Esophagus muscularis mucosa (tissue), 4 donors: ENCODE measurements at regions not wholly inside any gene's neighbourhood (a gene's known extent, or its start where the extent isn't known, plus 50 kb on each side); places are given as distances from the start of the nearest gene placed in this dataset.

Experiments
- DNase-seq: peaks from one replicate; pipeline ENCODE4 v3.0.0-alpha.2; 2017; ENCODE audit errors: extremely low spot score
- H3K27ac ChIP-seq, 4 donors: fragments of 200-600 bp; sonication (generic); replicated peaks in 1 of 4; 1 replicate in 3 of 4; 2 replicates in 1 of 4; pipeline ENCODE4 v1.5.1; 2016 to 2019; ENCODE audit warnings: mild to moderate bottlenecking in 1 of 4
- H3K27me3 ChIP-seq, 4 donors: fragments of 200-600 bp; sonication (generic); one replicate each; pipeline versions ENCODE4 v1.5.1 to v1.6.0; 2016 to 2019
- H3K36me3 ChIP-seq, 4 donors: fragments of 200-600 bp; sonication (generic); one replicate each; pipeline ENCODE4 v1.5.1; 2016 to 2019
- H3K4me1 ChIP-seq, 4 donors: fragments of 200-600 bp; sonication (generic); one replicate each; pipeline ENCODE4 v1.5.1; 2016 to 2019
- H3K4me3 ChIP-seq, 4 donors: fragments of 200-600 bp; sonication (generic); 1 replicate in 2 of 4; 2 replicates in 2 of 4; pipeline ENCODE4 v1.5.1; 2016 to 2019; ENCODE audit warnings: mild to moderate bottlenecking in 4 of 4, moderate library complexity in 1 of 4
- H3K9me3 ChIP-seq, 4 donors: fragments of 200-600 bp; sonication (generic); 1 replicate in 3 of 4; 2 replicates in 1 of 4; pipeline ENCODE4 v1.5.1; 2016 to 2019
- CTCF ChIP-seq, 3 experiments: fragments of 200-600 bp in 2 of 3; fragments of 450-650 bp in 1 of 3; sonication (generic) in 2 of 3; IDR thresholded peaks; one replicate each; pipeline ENCODE4 v1.5.1; 2017 to 2019; ENCODE audit warnings: antibody characterized with exemption in 3 of 3, mild to moderate bottlenecking in 2 of 3, moderate library complexity in 1 of 3
- EP300 ChIP-seq: sonication (generic); formaldehyde crosslinking; IDR thresholded peaks from one replicate; pipeline ENCODE4 v1.6.1; 2017; ENCODE audit warnings: antibody characterized with exemption
- POLR2A ChIP-seq: fragments of 450-650 bp; IDR thresholded peaks from one replicate; pipeline ENCODE4 v1.6.1; 2017; ENCODE audit warnings: antibody characterized with exemption, moderate library complexity, mild to moderate bottlenecking, low read depth
- POLR2AphosphoS5 ChIP-seq, 2 donors: sonication (generic); formaldehyde crosslinking; IDR thresholded peaks; one replicate each; pipeline ENCODE4 v1.6.1; 2017; ENCODE audit warnings: antibody characterized with exemption in 2 of 2
- WGBS: methylation state at CpG from one replicate; pipeline ENCODE4 v1.1.5; 2018; 5-methylcytosine and 5-hydroxymethylcytosine counted together
- intact Hi-C: fragments of 100-400 bp; cut with DNase I; formaldehyde crosslinking; loops from one replicate; pipeline ENCODE4 v1.15.1; 2023

GRCh38 chr22:48240935-48241230, 1478.4 kb downstream of the TBC1D22A start:
- no peak for DNase-seq
- peaks cover 0 to 51% (median 0%) of the 10 kb centered on the region in 4 donors for H3K27me3 ChIP-seq
- H3K9me3 ChIP-seq: no peaks in the 10 kb centered on the region
- TF ChIP-seq EP300 (no peak), POLR2AphosphoS5 (IDR thresholded peaks at IDR 0.05) (no peak), POLR2A (no peak), CTCF (IDR thresholded peaks at IDR 0.05) (no peak)
- no peak overlapping the region for H3K4me3 ChIP-seq
- 88% methylated on average over 8 of the region's 8 CpGs for WGBS
- no peak overlapping the region for H3K27ac ChIP-seq
- intact Hi-C loops: no loop called here
- no peaks in the 10 kb centered on the region for H3K36me3 ChIP-seq
- H3K4me1 ChIP-seq: no peaks in the 10 kb centered on the region

GRCh38 chr22:48240148-48240934, 1477.9 kb downstream of the TBC1D22A start:
- intact Hi-C loops: no loop called here
- Histone ChIP-seq H3K4me3 (no peak overlapping the region), H3K4me1 (no peaks in the 10 kb centered on the region), H3K27ac (no peak overlapping the region), H3K36me3 (no peaks in the 10 kb centered on the region), H3K27me3 (peaks cover 0 to 51% (median 0%) of the 10 kb centered on the region in 4 donors), H3K9me3 (no peaks in the 10 kb centered on the region)
- 57% methylated on average over 9 of the region's 13 CpGs for WGBS
- DNase-seq: no peak
- TF ChIP-seq POLR2AphosphoS5 (IDR thresholded peaks at IDR 0.05) (no peak), EP300 (no peak), CTCF (IDR thresholded peaks at IDR 0.05) (no peak), POLR2A (no peak)

DNA sequence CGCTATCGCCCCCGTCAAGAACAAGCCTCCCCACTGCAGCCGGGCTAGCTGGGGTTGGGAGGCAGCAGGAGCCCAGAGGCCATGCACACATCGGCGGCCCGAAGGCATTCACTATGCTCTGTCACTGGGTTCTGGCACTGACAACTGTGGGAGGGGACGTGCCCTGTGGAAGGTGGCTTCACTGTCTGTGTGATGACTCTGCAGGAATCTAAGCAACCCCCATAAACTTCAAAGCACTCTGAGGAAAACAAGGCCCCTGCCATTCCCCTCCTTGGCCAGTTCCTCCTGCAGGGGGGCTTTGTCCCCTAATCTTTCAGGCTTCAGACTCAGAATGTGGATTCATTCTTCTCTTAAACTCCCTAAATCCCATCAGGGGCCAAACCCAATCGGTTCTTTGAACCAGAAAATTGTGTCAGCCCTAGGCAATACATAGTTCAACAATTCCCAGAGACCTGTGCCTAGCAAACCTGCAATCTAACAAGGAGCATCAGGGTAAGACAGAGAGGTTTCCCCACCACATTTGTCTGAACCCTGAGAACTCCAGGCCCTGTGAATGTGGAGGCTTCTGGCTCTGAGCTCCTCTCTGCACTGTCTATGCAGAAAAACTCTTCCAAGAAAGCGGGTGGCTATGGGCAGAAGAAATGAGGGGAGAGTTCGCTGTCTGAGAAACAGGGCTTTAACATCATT, 1477.2 kb downstream of the TBC1D22A start:
- no peak for DNase-seq
- intact Hi-C loops: no loop called here
- no peaks in the 10 kb centered on the region for H3K9me3 ChIP-seq
- peaks cover 0 to 44% (median 0%) of the 10 kb centered on the region in 4 donors for H3K27me3 ChIP-seq
- TF ChIP-seq POLR2AphosphoS5 (IDR thresholded peaks at IDR 0.05) (no peak), POLR2A (no peak), EP300 (no peak), CTCF (IDR thresholded peaks at IDR 0.05) (no peak)
- no peaks in the 10 kb centered on the region for H3K36me3 ChIP-seq
- no peak overlapping the region for H3K4me3 ChIP-seq
- no peak overlapping the region for H3K27ac ChIP-seq
- H3K4me1 ChIP-seq: no peaks in the 10 kb centered on the region
- 45% methylated on average over 8 of the region's 11 CpGs for WGBS

DNA sequence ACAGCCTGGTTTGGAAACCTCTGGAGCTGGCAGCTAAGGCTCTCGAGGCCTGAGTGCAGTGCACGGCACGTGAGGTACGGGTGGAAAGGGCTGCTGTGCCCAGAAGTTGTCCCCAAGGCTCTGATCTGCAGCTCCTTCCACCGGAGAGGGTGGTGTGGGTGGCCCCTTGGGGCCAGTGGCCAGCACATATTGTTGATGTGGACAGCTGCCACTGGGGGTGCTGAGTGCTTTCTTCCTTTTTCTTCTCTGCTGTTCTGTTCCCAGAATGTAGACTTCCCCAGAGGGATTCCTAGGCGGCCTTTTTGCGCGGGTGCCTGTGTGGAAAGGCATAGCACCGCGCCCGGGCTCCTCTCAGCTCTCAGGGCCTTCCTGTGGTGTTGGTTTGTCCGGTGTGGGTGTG, 1476.5 kb downstream of the TBC1D22A start:
- no peak for DNase-seq
- H3K27me3 ChIP-seq: peaks cover 0 to 38% (median 0%) of the 10 kb centered on the region in 4 donors
- no peak overlapping the region for H3K27ac ChIP-seq
- H3K36me3 ChIP-seq: no peaks in the 10 kb centered on the region
- WGBS: 62% methylated on average over 7 of the region's 12 CpGs
- TF ChIP-seq CTCF (IDR thresholded peaks at IDR 0.05) (no peak), POLR2AphosphoS5 (IDR thresholded peaks at IDR 0.05) (no peak), EP300 (no peak), POLR2A (no peak)
- H3K9me3 ChIP-seq: peaks cover 0 to 4% (median 3%) of the 10 kb centered on the region in 4 donors
- no peak overlapping the region for H3K4me3 ChIP-seq
- intact Hi-C loops: no loop called here
- H3K4me1 ChIP-seq: no peaks in the 10 kb centered on the region
